ENCODE measurements at regions not wholly inside any gene's neighbourhood (a gene's known extent, or its start where the extent isn't known, plus 50 kb on each side); places are given as distances from the start of the nearest gene placed in this dataset.

- Histone ChIP-seq H3K27ac (ENCODE audit: low read length) (no peak overlapping the region), H3K4me3 (ENCODE audit: low read length) (no peak overlapping the region), H2AFZ (ENCODE audit: low read depth, low read length) (no peak overlapping the region), H4K20me1 (ENCODE audit: insufficient read depth) (no peaks in the 10 kb centered on the region), H3K9me2 (ENCODE audit: insufficient read depth, low read length) (no peaks in the 10 kb centered on the region), H3K9ac (ENCODE audit: low read length) (no peak overlapping the region), H3K27me3 (ENCODE audit: insufficient read depth, low read depth, low read length) (no peaks in the 10 kb centered on the region), H3F3A (ENCODE audit: insufficient read depth, low read length, poor library complexity, severe bottlenecking) (no peaks in the 10 kb centered on the region), H3K79me2 (replicated peaks; ENCODE audit: insufficient read depth, low read length) (no peaks in the 10 kb centered on the region), H3K9me3 (ENCODE audit: low read length) (no peaks in the 10 kb centered on the region), H3K36me3 (ENCODE audit: insufficient read depth, low read length) (no peaks in the 10 kb centered on the region), H3K4me2 (ENCODE audit: low read length) (no peak overlapping the region)
- TF ChIP-seq REST (IDR thresholded peaks at IDR 0.05; ENCODE audit: borderline replicate concordance): no peak
- no peak for TF ChIP-seq RAD21 (conservative IDR thresholded peaks at IDR 0.05)
- no peak for TF ChIP-seq TAF1 (IDR thresholded peaks at IDR 0.05; ENCODE audit: low read depth)
- TF ChIP-seq MXI1 (conservative IDR thresholded peaks at IDR 0.05; ENCODE audit: poor library complexity, severe bottlenecking): no peak
- no peak for TF ChIP-seq SMC3 (conservative IDR thresholded peaks at IDR 0.05; ENCODE audit: poor library complexity)
- TF ChIP-seq EP300 (conservative IDR thresholded peaks at IDR 0.05; ENCODE audit: poor library complexity, severe bottlenecking): no peak
- TF ChIP-seq CTCF (IDR thresholded peaks at IDR 0.05; ENCODE audit: poor library complexity, severe bottlenecking): no peak
- TF ChIP-seq EZH2 (IDR thresholded peaks at IDR 0.05; ENCODE audit: borderline replicate concordance, insufficient read depth, low read length, poor library complexity, severe bottlenecking): no peak
These were observed 367.6 kb downstream of the CDH11 start for GRCh38 chr16:64754279-64754678.

- Histone ChIP-seq H3K27ac (ENCODE audit: low read length) (no peak overlapping the region), H3K9me3 (ENCODE audit: low read length) (no peaks in the 10 kb centered on the region), H3K9ac (ENCODE audit: low read length) (no peak overlapping the region), H4K20me1 (ENCODE audit: insufficient read depth) (no peaks in the 10 kb centered on the region), H3K36me3 (ENCODE audit: insufficient read depth, low read length) (no peaks in the 10 kb centered on the region), H3F3A (ENCODE audit: insufficient read depth, low read length, poor library complexity, severe bottlenecking) (no peaks in the 10 kb centered on the region), H3K9me2 (ENCODE audit: insufficient read depth, low read length) (no peaks in the 10 kb centered on the region), H2AFZ (ENCODE audit: low read depth, low read length) (no peak overlapping the region), H3K27me3 (ENCODE audit: insufficient read depth, low read depth, low read length) (no peaks in the 10 kb centered on the region), H3K4me2 (ENCODE audit: low read length) (no peak overlapping the region), H3K79me2 (replicated peaks; ENCODE audit: insufficient read depth, low read length) (no peaks in the 10 kb centered on the region), H3K4me3 (ENCODE audit: low read length) (no peak overlapping the region)
- no peak for TF ChIP-seq POLR2AphosphoS5 (IDR thresholded peaks at IDR 0.05)
- no peak for TF ChIP-seq EP300 (conservative IDR thresholded peaks at IDR 0.05; ENCODE audit: poor library complexity, severe bottlenecking)
- TF ChIP-seq MXI1 (conservative IDR thresholded peaks at IDR 0.05; ENCODE audit: poor library complexity, severe bottlenecking): no peak
- no peak for TF ChIP-seq TAF1 (IDR thresholded peaks at IDR 0.05; ENCODE audit: low read depth)
- no peak for TF ChIP-seq SMC3 (conservative IDR thresholded peaks at IDR 0.05; ENCODE audit: poor library complexity)
- no peak for TF ChIP-seq CTCF (IDR thresholded peaks at IDR 0.05; ENCODE audit: poor library complexity, severe bottlenecking)
- TF ChIP-seq REST (IDR thresholded peaks at IDR 0.05; ENCODE audit: borderline replicate concordance): no peak
- TF ChIP-seq EZH2 (IDR thresholded peaks at IDR 0.05; ENCODE audit: borderline replicate concordance, insufficient read depth, low read length, poor library complexity, severe bottlenecking): no peak
- TF ChIP-seq RAD21 (conservative IDR thresholded peaks at IDR 0.05): no peak
These were observed 370.0 kb downstream of the CDH11 start for GRCh38 chr16:64751906-64752305.
